Esophagus squamous epithelium (tissue), 5 donors: ENCODE measurements at regions not wholly inside any gene's neighbourhood (a gene's known extent, or its start where the extent isn't known, plus 50 kb on each side); places are given as distances from the start of the nearest gene placed in this dataset.

Experiments used
- DNase-seq: peaks from one replicate; lab custom pipeline; 2025; lab: John Stamatoyannopoulos, UW
- H3K27ac ChIP-seq, 4 donors: fragments of 200-600 bp; sonication (generic); one replicate each; pipeline ENCODE4 v1.5.1; 2016 to 2019; ENCODE audit warnings: mild to moderate bottlenecking in 1 of 4
- H3K27me3 ChIP-seq, 4 donors: fragments of 200-600 bp; sonication (generic); 1 replicate in 3 of 4; 2 replicates in 1 of 4; pipeline versions ENCODE4 v1.5.1 to v1.6.0; 2017 to 2021; ENCODE audit warnings: antibody characterized with exemption in 1 of 4
- H3K36me3 ChIP-seq, 3 donors: fragments of 200-600 bp; sonication (generic); one replicate each; pipeline ENCODE4 v1.5.1; 2016 to 2019
- H3K4me1 ChIP-seq, 3 donors: fragments of 200-600 bp; sonication (generic); one replicate each; pipeline ENCODE4 v1.5.1; 2017 to 2019
- H3K4me3 ChIP-seq, 4 donors: fragments of 200-600 bp; sonication (generic); 1 replicate in 3 of 4; 2 replicates in 1 of 4; pipeline ENCODE4 v1.5.1; 2016 to 2019; ENCODE audit warnings: mild to moderate bottlenecking in 2 of 4, moderate library complexity in 1 of 4
- H3K9me3 ChIP-seq, 3 donors: fragments of 200-600 bp; sonication (generic); one replicate each; pipeline ENCODE4 v1.5.1; 2016 to 2019
- POLR2A ChIP-seq, 4 donors: fragments of 450-650 bp; IDR thresholded peaks; one replicate each; pipeline ENCODE4 v1.6.1; 2017; ENCODE audit warnings: antibody characterized with exemption in 4 of 4, mild to moderate bottlenecking in 4 of 4, moderate library complexity in 3 of 4
- WGBS, 2 donors: methylation state at CpG; one replicate each; pipeline ENCODE4 v1.1.5; 2018; 5-methylcytosine and 5-hydroxymethylcytosine counted together
- intact Hi-C: fragments of 100-400 bp; cut with DNase I; formaldehyde crosslinking; loops from one replicate; pipeline ENCODE4 v1.15.0; 2022
- TF ChIP-seq, protein P1 (sequence below), 6 experiments: fragments of 450-650 bp in 4 of 6; fragments of 200-600 bp in 2 of 6; sonication (generic) in 2 of 6; IDR thresholded peaks; one replicate each; pipeline ENCODE4 v1.5.1; 2016 to 2019; ENCODE audit warnings: antibody characterized with exemption in 6 of 6, mild to moderate bottlenecking in 4 of 6, moderate library complexity in 4 of 6
- donor health status: DM: yes; HTN: yes; CAD: no.

DNA sequence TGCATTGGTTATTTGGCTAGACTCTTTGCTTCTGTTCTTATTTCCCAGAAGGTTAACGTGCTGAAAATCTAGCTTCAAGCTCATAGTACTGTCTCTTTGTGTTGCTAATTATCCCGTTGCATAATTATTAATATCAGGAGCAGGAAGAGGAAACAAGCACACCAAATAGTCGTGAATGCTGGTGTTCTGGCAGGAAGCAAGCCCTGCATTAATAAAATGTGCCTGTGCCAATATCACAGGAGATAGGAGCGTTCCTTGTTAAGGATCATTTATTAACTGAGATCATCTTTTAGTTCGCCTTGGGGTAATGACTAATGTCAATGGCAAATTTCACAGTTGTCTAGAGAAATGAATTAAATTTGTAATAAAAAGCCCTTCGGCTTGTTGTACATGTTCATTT, 893.0 kb upstream of the POU3F3 start:
- no peak for DNase-seq
- no peaks in the 10 kb centered on the region for H3K9me3 ChIP-seq
- TF ChIP-seq, protein P1, sequence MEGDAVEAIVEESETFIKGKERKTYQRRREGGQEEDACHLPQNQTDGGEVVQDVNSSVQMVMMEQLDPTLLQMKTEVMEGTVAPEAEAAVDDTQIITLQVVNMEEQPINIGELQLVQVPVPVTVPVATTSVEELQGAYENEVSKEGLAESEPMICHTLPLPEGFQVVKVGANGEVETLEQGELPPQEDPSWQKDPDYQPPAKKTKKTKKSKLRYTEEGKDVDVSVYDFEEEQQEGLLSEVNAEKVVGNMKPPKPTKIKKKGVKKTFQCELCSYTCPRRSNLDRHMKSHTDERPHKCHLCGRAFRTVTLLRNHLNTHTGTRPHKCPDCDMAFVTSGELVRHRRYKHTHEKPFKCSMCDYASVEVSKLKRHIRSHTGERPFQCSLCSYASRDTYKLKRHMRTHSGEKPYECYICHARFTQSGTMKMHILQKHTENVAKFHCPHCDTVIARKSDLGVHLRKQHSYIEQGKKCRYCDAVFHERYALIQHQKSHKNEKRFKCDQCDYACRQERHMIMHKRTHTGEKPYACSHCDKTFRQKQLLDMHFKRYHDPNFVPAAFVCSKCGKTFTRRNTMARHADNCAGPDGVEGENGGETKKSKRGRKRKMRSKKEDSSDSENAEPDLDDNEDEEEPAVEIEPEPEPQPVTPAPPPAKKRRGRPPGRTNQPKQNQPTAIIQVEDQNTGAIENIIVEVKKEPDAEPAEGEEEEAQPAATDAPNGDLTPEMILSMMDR (IDR thresholded peaks at IDR 0.05) = no peak
- TF ChIP-seq POLR2A (IDR thresholded peaks at IDR 0.05) = no peak
- H3K27me3 ChIP-seq = no peaks in the 10 kb centered on the region
- H3K4me1 ChIP-seq = no peaks in the 10 kb centered on the region
- H3K36me3 ChIP-seq = no peaks in the 10 kb centered on the region
- intact Hi-C loops = no loop called here
- no peak overlapping the region for H3K4me3 ChIP-seq
- no peak overlapping the region for H3K27ac ChIP-seq
- 49 to 52% methylated on average over 6 of the region's 6 CpGs for WGBS, 2 donors

DNA sequence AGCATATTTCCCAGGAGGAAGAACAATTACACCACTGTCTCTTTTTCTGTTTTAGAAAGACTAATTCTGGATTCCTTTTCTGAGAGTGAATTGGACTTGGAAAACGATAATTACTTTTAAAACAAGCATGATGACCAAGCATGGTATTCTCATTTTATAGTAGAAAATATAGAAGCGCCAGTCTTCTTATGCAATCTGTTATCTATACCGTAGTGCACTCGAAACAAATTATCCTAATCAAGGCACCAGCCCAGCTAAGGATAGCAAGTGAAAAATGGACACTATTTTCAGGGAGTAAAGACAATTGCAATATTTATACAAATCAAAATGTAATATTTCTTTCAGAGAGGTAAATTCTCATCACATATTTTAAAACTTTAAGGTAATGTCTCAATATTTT, 892.1 kb upstream of the POU3F3 start:
- H3K27me3 ChIP-seq = no peaks in the 10 kb centered on the region
- intact Hi-C loops = no loop called here
- DNase-seq = no peak
- no peaks in the 10 kb centered on the region for H3K4me1 ChIP-seq
- H3K9me3 ChIP-seq = no peaks in the 10 kb centered on the region
- WGBS, 2 donors = 80 to 86% methylated on average over 4 of the region's 4 CpGs
- H3K4me3 ChIP-seq = no peak overlapping the region
- TF ChIP-seq, protein P1 (IDR thresholded peaks at IDR 0.05) = no peak
- no peak for TF ChIP-seq POLR2A (IDR thresholded peaks at IDR 0.05)
- H3K36me3 ChIP-seq = no peaks in the 10 kb centered on the region
- H3K27ac ChIP-seq = no peak overlapping the region

DNA sequence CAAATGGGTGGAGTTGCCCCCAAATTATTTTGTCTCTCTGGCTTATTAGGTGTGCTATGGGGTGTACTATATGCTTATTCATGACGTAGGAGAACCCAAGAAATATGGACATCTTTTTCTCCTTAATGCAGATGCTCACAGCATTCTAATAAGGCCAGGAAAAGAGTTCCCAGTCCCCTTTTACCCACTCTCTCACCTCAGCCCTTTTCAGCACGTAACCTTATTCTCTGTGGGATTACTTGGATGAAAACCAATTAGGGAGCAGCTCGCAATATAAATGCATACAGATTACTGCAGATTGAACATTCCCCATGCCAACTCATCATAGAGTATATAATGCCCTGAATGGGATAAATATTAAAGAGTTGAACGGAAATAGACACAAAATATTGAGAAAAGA, 891.2 kb upstream of the POU3F3 start:
- intact Hi-C loops = no loop called here
- H3K4me1 ChIP-seq = no peaks in the 10 kb centered on the region
- TF ChIP-seq, protein P1 (IDR thresholded peaks at IDR 0.05) = no peak
- no peak for TF ChIP-seq POLR2A (IDR thresholded peaks at IDR 0.05)
- WGBS, 2 donors = 73 to 84% methylated on average over 4 of the region's 4 CpGs
- no peak overlapping the region for H3K27ac ChIP-seq
- no peaks in the 10 kb centered on the region for H3K36me3 ChIP-seq
- no peaks in the 10 kb centered on the region for H3K27me3 ChIP-seq
- DNase-seq = no peak
- no peaks in the 10 kb centered on the region for H3K9me3 ChIP-seq
- H3K4me3 ChIP-seq = no peak overlapping the region

DNA sequence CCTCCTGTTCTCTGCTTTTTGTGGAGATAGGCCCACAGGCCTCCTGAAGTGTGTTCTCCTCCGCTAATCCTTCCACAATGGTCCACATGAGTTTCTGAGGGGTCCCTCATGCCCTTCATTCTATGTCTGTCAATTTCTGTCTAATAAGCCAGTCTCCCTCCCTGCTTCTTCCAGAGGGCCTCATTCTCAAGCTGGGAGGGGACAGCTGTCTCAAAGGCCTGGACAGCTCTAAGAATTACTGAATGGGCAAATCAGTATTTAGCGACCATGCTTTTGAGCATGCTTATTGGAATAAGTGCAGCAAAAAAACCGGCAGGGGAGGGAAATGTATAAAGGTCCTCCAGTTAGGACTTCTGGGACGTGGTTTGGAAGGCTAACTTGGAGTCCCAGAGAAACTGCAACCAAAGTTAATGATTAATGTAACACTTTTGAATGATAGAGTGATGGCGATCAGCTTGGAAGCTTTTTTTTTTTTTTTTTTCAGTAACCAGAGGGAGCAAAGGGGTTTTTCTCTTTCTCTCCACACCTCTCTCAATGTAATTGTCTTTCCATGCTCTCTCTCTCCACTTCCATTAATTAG, 890.7 kb upstream of the POU3F3 start:
- no peaks in the 10 kb centered on the region for H3K4me1 ChIP-seq
- no peaks in the 10 kb centered on the region for H3K36me3 ChIP-seq
- TF ChIP-seq POLR2A (IDR thresholded peaks at IDR 0.05) = no peak
- TF ChIP-seq, protein P1 (IDR thresholded peaks at IDR 0.05) = no peak
- no peak overlapping the region for H3K4me3 ChIP-seq
- no peaks in the 10 kb centered on the region for H3K9me3 ChIP-seq
- DNase-seq = no peak
- no peak overlapping the region for H3K27ac ChIP-seq
- intact Hi-C loops = no loop called here
- WGBS, 2 donors = 62 to 68% methylated on average over 5 of the region's 5 CpGs
- no peaks in the 10 kb centered on the region for H3K27me3 ChIP-seq

DNA sequence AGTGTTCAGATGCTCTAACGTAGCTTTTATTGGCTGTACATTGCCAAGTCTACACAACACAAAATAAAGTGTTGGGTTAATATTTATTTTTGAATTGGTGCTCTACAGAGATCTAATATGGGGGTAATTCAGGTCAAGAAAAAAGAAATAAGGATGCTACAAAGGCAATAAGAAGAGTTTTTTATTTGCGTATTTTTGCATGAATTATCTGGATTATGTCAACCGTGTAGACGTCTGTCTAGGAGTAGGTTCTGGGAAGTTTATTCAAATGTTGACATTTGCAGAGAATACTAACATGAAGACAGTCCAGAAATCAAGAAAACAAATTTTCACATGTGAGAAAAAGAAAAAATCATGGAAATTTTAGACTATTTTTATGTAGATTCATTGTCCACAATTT, 876.7 kb upstream of the POU3F3 start:
- Histone ChIP-seq H3K27me3 (no peaks in the 10 kb centered on the region), H3K27ac (no peak overlapping the region), H3K9me3 (no peaks in the 10 kb centered on the region), H3K4me1 (no peaks in the 10 kb centered on the region), H3K4me3 (no peak overlapping the region), H3K36me3 (no peaks in the 10 kb centered on the region)
- intact Hi-C loops = no loop called here
- TF ChIP-seq, protein P1 (IDR thresholded peaks at IDR 0.05) = no peak
- no peak for TF ChIP-seq POLR2A (IDR thresholded peaks at IDR 0.05)
- WGBS, 2 donors = 77 to 79% methylated on average over 4 of the region's 4 CpGs
- no peak for DNase-seq
